ENCODE measurements at regions not wholly inside any gene's neighbourhood (a gene's known extent, or its start where the extent isn't known, plus 50 kb on each side); places are given as distances from the start of the nearest gene placed in this dataset.
"Not testable (repeated sequence)": the region's sequence is repeated elsewhere in the genome, so short reads cannot be mapped to it uniquely, and the experiment has no call there.

- in situ Hi-C loops (cut with MboI; ENCODE audit: low pct_unique_long_range_greater_than_20kb, low sequenced_read_pairs, unreplicated experiment): no loop called here
Measured at GRCh38 chr9:74415995-74416394, 81.1 kb upstream of the RORB start.

DNA sequence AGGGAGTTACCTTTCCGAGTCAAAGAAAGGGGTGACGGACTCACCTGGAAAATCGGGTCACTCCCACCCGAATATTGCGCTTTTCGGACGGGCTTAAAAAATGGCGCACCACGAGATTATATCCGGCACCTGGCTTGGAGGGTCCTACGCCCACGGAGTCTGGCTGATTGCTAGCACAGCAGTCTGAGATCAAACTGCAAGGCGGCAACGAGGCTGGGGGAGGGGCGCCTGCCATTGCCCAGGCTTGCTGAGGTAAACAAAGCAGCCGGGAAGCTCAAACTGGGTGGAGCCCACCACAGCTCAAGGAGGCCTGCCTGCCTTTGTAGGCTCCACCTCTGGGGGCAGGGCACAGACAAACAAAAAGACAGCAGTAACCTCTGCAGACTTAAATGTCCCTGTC lies 72.6 kb upstream of the RORB start:
- DNase-seq (ENCODE audit: low spot score); in situ Hi-C loops (cut with MboI; ENCODE audit: low pct_unique_long_range_greater_than_20kb, low sequenced_read_pairs, unreplicated experiment): not testable (repeated sequence)

More at GRCh38 chr9:74415995-74416394, 81.1 kb upstream of the RORB start:
- no peak for TF ChIP-seq CTCF (IDR thresholded peaks at IDR 0.05; ENCODE audit: extremely low read depth, insufficient read depth, missing control alignments)
- DNase-seq (ENCODE audit: low spot score): no peak

GRCh38 chr9:74431467-74431866 lies 65.7 kb upstream of the RORB start:
- TF ChIP-seq CTCF (IDR thresholded peaks at IDR 0.05; ENCODE audit: extremely low read depth, insufficient read depth, missing control alignments): no peak
- in situ Hi-C loops (cut with MboI; ENCODE audit: low pct_unique_long_range_greater_than_20kb, low sequenced_read_pairs, unreplicated experiment): no loop called here
- DNase-seq (ENCODE audit: low spot score): no peak

- no peak for DNase-seq (ENCODE audit: low spot score)
- in situ Hi-C loops (cut with MboI; ENCODE audit: low pct_unique_long_range_greater_than_20kb, low sequenced_read_pairs, unreplicated experiment): no loop called here
- no peak for TF ChIP-seq CTCF (IDR thresholded peaks at IDR 0.05; ENCODE audit: extremely low read depth, insufficient read depth, missing control alignments)
Measured at GRCh38 chr9:74443036-74443750, 53.9 kb upstream of the RORB start.

- TF ChIP-seq CTCF (IDR thresholded peaks at IDR 0.05; ENCODE audit: extremely low read depth, insufficient read depth, missing control alignments): no peak
- in situ Hi-C loops (cut with MboI; ENCODE audit: low pct_unique_long_range_greater_than_20kb, low sequenced_read_pairs, unreplicated experiment): no loop called here
- no peak for DNase-seq (ENCODE audit: low spot score)
Measured at GRCh38 chr9:74444369-74444768, 52.8 kb upstream of the RORB start.
